NCI-H146 (cell line): ENCODE measurements at regions not wholly inside any gene's neighbourhood (a gene's known extent, or its start where the extent isn't known, plus 50 kb on each side); places are given as distances from the start of the nearest gene placed in this dataset.
"Not testable (repeated sequence)": the region's sequence is repeated elsewhere in the genome, so short reads cannot be mapped to it uniquely, and the experiment has no call there.

Experiments
- DNase-seq: peaks from one replicate; lab custom pipeline; 2025; lab: John Stamatoyannopoulos, UW

DNA sequence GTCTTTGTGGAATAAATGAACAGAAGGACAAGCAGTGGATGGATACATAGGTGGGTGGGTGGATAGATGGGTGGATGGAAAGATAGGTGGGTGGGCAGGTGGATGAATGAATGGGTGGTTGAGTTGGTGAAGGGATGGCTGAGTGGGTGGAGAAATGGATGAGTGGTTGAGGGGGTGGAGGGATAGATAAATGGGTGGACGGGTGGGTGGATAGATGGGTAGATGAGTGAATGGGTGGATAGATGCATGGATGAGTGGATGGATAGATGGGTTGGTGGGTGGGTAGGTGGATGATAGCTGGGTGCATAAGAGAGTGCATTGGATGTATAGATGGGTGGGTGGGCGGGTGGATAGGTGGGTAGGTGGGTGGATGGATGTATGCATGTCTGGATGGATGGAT is 63.5 kb downstream of the UNC93B1 start:
- DNase-seq, result not testable (repeated sequence)

DNA sequence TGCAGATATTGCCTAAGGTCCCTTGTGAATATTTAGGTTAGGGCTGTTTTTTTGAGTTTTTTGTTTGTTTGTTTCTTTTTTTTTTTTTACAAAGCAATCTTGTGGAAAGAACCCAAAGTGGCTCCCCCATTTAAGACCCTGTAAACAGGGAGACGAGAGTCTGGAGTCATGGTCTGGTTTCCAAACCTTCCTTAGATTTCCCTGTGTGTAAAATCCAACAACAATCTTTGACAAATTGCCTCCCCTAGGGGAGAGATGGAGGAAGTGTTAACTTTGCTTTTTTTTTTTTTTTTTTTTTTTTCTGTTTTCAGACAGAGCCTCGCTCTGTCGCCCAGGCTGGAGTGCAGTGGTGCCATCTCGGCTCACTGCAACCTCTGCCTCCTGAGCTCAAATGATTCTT is 64.9 kb downstream of the UNC93B1 start:
- DNase-seq, result not testable (repeated sequence)

DNA sequence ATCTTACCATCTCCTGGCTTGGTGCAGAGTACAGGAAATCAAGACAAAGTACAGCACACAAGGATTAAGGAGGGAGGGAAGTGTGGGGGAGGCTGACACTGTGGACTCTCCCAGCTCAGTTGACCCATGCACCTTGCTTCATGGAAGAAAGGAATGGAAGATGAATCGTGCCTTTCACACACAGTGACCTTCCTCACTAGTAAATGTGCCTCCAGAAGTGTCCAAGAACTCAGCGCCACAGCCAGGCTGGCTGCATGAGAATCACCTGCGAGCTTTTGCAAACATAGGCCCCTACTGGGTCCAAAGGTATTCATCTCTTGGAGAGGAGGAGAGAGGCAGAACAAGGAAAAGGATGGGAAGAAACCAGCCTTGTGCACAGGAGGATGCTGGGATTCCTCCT is 65.5 kb downstream of the UNC93B1 start:
- DNase-seq, result not testable (repeated sequence)

DNA sequence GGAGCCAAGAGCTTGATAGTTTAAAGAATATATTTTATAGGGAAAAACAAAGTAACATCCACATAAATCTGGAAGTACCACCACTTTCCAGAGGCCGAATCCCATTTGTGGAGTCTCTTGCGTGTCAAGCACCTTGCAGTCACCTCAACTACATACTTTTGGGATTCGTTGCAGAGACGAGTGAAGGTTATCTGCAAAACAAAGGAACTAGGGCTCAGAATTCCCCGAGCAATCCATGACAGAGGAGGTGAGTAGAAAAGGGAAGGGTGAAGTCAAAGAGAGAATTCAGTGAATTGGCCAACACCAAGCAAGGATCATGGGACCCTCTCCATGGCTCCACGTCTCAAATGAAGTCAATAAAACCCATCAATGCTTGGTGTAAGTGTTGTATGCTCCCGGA is 80.3 kb downstream of the UNC93B1 start:
- not testable (repeated sequence) for DNase-seq

DNA sequence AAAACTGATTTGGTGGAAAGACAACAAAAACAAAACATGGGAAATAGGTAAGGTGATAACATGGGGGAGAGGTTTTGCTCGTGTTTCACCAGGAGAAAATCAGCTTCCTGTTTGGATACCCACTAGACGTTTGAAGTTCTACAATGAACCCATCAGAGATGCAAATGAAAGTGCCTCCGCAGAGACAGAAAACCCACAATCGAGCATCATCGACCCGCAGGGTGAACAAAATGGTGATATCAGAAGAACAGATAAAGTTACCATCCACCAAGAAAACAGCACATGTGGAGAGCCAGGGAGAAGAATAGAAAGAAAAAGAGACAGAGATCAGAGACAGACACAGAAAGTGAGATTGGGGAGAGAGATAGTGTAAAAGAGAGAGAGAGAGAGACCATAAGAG is 83.4 kb downstream of the UNC93B1 start:
- DNase-seq, result not testable (repeated sequence)

DNA sequence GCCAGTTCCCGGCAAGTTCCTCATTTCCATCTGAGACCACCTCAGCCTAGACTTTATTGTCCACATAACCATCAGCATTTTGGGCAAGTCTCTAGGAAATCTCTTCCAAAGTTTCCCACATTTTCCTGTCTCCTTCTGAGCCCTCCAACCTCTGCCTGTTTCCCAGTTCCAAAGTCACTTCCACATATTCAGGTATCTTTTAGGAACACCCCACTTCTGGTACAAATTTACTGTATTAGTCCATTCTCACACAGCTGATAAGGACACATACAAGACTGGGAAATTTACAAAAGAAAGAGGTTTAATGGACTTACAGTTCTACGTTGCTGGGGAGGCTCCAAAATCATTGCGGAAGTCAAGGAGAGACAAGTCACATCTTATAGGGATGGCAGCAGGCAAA is 91.7 kb downstream of the UNC93B1 start:
- not testable (repeated sequence) for DNase-seq

DNA sequence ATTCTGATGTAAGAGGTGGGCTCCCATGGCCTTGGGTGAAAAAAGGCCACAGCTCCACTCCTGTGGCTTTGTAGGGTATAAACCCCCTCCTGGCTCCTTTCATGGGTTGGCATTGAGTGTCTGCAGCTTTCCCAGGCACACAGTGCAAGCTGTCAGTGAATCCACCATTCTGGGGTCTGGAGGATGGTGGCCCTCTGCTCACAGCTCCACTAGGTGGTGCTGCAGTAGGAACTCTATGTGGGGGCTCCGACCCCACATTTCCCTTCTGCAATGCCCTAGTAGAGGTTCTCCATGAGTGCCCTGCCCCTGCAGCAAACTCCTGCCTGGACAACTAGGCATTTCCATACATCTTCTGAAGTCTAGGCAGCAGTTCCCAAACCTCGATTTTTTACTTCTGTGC is 92.7 kb downstream of the UNC93B1 start:
- DNase-seq, result not testable (repeated sequence)

DNA sequence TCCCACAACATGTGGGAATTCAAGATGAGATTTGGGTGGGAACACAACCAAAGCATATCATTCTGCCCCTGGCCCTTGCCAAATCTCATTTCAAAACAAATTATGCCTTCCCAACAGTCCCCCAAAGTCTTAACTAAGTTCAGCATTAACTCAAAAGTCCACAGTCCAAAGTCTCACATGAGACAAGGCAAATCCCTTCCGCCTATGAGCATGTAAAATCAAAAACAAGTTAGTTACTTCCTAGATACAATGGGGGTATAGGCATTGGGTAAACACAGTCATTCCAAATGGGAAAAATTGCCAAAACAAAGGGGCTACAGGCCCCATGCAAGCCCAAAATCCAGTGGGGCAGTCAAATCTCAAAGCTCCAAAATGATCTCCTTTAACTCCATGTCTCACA is 93.1 kb downstream of the UNC93B1 start:
- not testable (repeated sequence) for DNase-seq

DNA sequence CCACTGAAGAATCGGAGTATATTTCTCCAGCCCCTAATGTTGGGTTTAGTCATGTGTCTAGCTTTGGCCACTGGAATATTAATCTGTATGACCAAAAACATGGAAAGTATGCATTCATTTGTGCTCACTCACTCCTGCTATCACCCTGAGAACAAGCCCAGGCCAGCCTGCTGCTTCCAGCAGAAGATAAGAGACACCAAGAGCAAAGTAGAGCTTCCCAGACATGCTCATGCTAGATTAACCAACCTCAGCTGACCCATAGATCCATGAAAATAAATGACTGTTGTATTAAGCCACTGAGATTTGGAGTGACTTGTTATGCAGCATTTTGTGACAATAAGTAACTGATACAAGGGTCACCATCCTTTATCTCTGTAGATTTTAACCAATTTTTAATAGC is 96.9 kb downstream of the UNC93B1 start:
- not testable (repeated sequence) for DNase-seq

DNA sequence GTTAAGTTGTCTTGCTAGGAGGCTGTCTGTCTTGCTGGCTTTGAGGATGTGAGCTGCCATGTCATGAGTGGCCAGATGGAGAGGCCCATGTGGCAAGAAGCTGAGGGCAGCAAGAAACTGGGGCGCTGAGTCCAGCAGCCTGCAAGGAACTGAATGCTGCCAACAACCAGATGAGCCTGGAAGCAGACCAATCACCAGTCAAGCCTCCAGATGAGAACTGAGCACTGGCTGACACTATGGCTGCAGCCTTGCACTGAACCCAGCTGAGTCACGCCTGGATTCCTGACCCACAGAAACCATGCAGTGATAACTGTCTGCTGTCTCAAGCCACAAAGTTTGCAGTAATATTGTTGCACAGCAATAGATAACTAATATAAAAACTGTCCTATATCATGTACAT is 104.4 kb downstream of the UNC93B1 start:
- not testable (repeated sequence) for DNase-seq

DNA sequence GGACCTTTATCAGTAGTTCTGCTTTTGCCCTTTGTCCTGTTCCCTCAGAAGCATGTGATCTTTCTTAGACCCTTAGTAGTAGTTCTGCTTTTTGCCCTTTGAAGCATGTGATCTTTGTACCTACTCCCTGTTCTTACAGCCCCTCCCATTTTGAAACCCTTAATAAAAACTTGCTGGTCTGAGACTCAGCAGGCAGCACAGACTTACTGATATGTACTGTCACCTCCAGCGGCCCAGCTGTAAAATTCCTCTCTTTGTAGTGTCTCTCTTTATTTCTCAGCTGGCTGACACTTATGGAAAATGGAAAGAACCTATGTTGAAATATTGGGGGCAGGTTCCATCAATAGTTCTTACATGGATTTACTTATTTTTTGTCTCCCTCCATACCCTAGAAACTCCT is 110.4 kb downstream of the UNC93B1 start:
- not testable (repeated sequence) for DNase-seq

DNA sequence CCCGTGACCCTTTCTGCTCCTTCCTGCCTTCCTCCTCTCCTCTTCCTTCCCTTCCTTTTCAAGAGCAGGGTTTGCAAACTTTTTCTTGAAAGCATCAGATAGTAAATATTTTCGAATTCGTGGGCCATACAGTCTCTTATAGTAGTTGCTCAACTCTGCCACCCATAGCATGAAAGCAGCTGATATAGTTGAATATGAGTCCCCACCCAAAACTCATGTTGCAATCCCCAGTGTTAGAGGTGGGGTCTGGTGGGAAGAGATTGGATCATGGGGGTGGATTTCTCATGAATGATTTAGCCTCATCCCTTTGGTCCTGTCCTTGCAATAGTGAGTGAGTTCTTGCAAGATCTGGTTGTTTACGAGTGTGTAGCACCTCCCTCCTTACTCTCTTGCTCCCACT is 114.3 kb downstream of the UNC93B1 start:
- DNase-seq, result not testable (repeated sequence)

DNA sequence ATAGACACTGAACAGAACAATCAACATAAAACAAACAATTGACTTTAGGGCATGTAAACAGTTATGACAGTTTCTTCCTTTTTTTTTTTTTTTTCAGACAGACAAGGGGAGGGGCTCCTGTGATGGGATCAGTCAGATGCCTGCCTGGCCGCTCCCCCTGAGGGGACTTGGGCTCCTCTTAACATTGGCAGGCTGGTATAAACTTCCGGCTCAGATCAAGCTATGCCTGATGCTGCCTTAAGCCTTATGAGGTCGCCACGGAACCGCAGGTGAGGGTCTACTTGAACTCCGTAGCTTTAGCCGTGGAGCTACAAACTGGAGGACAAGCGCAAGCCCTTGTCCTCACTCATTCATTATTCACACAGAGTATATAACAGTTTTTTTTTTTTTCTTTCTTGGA is 115.8 kb downstream of the UNC93B1 start:
- DNase-seq, result not testable (repeated sequence)

DNA sequence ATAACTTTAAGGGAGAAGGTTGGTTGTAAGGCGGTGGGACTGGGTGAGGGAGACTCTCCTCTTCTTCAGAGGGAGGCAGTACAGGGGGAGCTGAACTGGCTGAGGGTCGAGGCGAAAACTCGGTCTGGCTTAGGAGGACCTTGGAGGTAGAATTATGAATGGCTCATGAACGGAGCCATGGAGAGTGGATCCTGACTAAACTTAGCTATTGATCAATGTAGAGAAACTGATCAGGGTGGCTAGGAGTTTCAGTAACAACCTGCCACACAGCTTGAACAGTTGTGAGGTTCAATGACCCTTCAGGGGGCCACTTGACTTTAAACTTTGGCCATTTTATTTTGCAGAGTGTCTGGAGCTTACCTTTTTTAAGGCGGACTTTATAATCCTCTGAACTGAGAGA is 117.2 kb downstream of the UNC93B1 start:
- not testable (repeated sequence) for DNase-seq

DNA sequence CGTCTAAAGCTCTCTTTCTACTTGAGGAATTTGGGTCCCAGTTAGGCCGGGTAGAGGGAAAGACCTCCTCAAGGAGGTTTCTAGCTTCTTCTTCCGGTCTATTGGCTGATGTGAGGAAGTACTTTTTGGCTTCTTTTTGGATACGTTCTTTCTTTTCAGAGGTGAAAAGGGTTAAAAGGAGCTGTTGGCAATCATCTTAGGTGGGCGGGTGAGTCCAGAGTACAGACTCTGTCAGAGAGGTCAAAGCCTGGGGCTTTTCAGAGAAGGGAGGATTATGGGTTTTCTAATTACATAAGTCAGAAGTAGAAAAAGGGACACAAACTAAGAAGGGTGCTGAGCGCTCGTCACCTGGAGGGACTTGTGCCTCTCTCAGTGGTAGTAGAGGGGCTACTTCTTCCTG is 117.7 kb downstream of the UNC93B1 start:
- DNase-seq, result not testable (repeated sequence)

DNA sequence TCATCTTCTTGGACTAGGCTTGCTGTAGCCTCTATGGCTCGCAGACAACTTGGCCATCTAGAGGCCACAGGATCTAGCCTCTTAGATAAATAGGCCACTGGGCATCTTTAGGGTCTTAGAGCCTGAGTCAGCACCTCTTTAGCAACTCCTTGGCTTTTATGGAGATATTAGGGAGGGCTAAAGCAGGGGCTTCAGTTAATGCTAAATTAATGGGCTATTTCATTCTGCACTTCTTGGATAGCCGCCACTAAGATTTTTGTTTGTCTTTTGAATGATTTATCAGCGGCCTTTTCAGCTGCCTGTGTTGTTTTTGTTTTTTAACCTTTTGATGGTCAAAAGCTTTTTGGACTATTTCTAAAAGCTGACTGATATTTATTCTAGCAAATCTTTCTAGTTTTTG is 118.3 kb downstream of the UNC93B1 start:
- not testable (repeated sequence) for DNase-seq

DNA sequence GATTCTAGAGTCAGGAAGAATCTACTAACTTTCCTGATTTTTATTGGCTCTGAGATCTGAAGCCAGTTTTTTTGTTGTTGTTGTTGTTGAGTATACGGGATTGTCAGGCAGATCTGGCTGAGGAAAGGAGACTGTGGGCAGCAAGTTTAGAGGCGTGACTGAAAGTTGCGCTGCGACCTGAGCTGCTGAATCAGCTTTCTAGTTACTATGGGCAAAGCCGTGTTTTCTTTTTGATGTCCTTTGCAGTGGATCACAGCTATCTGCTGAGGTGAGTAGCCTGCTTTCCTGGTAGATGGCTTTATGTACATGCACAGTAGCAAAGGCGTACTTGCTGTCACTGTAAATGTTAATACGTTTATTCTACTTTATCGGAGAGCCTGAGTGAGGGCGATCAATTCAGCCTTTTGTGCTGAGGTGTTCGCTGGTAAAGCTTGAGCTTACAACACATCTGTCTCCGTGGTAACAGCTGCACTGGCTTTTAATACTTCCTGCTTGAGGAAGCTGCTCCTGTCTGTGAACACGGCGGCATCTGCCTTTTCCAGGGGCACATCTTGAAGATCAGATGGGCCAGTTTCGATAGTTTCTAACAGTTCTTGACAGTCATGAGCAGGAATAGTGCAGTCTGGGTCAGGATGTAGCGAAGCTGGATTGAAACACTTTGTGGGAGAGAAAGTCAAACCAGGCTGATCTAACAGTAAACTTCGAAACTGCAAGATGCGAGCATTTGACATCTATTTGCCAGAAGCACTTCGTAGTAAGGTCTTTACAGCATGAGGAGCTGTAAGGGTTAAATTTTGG is 118.9 kb downstream of the UNC93B1 start:
- DNase-seq, result not testable (repeated sequence)

DNA sequence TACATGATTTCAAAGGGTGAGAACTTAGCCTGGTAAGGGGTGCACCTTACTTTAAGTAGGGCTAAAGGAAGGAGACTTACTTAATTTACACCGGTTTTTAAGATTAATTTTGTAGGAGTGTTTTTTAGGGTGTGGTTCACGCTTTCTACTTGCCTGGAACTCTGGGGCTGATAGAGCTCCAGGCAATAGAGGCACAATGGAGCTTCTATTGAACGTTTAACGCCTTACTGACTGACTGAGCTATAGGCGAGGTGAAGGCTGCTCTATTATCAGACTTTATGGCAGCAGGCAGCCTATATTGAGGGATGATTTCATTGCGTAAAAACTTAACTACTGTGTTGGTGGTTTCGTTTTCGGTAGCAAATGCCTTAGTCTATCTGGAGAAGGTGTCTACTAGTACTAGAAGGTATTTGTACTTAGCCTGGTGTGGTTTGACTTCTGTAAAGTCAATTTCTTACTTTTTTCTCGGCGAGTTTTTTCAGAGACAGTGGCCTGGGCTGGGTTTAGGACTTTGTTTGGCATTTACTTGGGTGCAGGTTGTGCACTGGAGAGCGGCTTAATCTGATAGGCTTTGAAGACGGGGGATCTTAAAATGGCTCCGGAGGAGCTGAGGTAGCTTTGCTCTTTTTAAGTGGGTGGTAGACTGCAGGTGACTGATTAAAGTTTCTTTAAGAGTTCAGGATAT is 119.7 kb downstream of the UNC93B1 start:
- DNase-seq, result not testable (repeated sequence)

DNA sequence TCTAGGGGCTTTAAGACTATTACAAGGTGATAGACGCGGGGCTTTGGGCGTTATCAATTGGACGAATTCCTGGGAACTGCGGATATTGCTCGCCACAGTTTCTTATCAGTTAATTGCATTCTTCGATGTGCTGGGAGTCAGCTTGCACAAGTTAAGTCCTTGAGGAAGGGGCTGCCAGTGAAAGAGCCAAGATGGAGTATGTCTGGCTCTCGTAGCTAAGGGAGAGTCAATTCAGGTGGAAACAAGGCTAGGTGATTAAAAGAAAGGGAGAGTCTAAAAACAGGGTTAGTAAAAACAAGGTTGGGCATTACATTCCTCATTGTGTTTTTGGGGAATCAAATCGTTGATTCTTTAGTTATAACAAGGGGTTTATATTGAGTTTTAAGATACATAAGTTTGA is 121.6 kb downstream of the UNC93B1 start:
- DNase-seq, result not testable (repeated sequence)

DNA sequence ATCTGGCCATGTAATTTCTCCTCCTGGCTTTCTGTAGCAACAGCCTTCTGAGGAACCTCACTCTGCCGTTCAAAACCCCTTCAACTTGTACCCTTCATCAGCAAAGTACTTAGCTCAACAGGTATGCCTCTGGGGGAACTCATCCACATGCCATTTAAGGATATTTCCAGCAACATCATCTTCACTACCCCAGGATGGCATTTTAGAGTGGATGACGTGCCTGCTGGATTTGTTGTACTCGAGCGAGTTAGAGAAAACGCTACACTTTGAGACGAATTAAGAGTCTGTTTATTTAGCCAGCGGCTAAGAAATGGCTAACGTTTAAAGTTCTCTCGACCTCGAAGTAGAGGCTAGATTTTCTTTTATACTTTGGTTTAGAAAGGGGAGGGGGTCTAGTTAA is 122.1 kb downstream of the UNC93B1 start:
- DNase-seq, result not testable (repeated sequence)

DNA sequence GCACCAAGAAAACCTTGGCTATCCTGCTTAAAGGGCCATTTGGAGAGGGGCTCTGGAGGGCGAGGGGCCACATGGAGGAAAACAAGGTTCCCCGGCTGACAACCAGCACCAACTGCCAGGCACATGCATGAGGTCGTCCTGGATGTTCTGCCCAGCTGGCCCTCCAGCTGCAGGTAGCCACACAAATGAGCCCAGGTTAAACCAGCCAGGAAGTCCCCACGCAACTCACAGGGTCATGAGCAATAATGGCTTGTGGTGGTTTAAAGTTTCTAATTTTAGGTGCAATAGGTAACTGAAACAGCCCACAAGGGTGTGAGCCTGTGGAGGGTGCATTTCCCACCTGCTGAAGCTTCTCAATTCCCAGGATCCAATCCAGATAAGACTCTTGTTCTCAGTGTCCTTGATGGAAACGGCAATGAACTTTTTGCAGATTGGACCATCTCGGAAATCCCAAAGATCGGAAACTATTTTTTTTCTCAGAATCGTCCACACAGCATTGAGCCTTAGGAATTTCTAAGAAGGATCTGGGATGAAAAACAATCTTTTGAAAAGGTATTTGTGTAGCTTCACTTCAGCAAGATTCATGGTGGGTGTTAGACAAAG is 123.2 kb downstream of the UNC93B1 start:
- not testable (repeated sequence) for DNase-seq

DNA sequence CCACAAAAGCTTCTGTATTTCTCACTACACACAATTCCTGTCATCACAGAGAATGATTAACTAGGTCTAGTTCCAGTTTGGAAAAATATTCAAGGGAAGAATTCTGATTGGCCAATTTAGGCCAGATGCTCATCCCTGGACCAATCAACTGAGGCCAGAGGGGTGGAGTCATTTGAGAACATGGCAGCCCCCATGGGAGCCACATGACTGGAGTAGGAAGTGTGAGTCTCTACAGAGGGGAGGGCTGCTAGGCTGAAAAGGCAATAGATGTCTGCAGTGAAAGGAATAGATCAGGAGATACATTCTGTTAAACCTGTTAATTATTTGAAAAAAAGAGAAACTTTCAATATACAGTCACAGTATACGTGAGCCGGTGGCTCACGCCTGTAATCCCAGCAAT is 125.2 kb downstream of the UNC93B1 start:
- DNase-seq, result not testable (repeated sequence)

DNA sequence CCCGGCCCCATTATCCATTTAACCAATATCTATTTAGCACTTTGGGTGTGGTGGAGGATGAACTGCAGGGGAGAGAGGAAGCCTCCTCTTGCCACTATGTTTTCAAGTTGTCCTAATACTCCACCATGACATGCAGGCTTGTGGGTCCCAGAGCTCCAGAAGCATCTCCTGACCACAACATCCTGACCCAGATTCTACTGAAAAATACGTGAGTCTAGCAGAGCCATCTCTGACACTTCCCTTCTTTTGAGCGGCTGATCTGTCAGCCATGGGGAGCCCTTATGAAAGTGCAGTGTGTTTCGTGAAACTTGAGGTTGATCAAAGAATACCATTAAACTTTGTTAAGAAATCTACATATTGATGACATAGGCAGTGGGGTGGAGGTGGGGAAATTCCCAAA is 126.6 kb downstream of the UNC93B1 start:
- DNase-seq, result not testable (repeated sequence)
